ENCODE measurements at regions not wholly inside any gene's neighbourhood (a gene's known extent, or its start where the extent isn't known, plus 50 kb on each side); places are given as distances from the start of the nearest gene placed in this dataset.

DNA sequence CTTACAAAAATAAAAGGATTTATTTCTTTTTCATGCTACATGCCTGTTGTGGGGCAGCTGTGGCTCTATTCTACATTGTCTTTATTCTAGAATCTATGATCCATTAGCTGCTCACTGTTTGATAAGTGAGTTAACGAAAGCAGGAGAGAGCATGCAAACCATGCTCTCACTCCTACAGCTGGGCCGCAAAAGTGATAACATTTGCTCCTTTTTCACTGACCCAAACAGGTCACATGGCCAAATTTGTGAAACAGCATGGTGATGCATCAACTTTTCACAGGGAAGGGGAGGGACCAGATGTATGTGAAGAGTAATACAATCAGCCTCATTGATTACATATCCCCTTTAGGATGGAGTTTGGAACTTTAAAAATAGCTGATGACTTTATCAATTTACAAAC is 456.9 kb upstream of the SYT1 start:
- TF ChIP-seq POLR2AphosphoS5 (IDR thresholded peaks at IDR 0.05) (no peak), POLR2A (IDR thresholded peaks at IDR 0.05) (no peak)
- TF ChIP-seq, protein P1, sequence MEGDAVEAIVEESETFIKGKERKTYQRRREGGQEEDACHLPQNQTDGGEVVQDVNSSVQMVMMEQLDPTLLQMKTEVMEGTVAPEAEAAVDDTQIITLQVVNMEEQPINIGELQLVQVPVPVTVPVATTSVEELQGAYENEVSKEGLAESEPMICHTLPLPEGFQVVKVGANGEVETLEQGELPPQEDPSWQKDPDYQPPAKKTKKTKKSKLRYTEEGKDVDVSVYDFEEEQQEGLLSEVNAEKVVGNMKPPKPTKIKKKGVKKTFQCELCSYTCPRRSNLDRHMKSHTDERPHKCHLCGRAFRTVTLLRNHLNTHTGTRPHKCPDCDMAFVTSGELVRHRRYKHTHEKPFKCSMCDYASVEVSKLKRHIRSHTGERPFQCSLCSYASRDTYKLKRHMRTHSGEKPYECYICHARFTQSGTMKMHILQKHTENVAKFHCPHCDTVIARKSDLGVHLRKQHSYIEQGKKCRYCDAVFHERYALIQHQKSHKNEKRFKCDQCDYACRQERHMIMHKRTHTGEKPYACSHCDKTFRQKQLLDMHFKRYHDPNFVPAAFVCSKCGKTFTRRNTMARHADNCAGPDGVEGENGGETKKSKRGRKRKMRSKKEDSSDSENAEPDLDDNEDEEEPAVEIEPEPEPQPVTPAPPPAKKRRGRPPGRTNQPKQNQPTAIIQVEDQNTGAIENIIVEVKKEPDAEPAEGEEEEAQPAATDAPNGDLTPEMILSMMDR (IDR thresholded peaks at IDR 0.05 in 8 of 11, conservative IDR thresholded peaks at IDR 0.05 in 3 of 11), result no peak

All from spleen (tissue), 7 donors.